PC-3 (cell line): ENCODE measurements at regions not wholly inside any gene's neighbourhood (a gene's known extent, or its start where the extent isn't known, plus 50 kb on each side); places are given as distances from the start of the nearest gene placed in this dataset.

Source experiments
- EZH2 ChIP-seq: fragments of 300-600 bp; sonication (generic); IDR thresholded peaks from one replicate; pipeline ENCODE4 v1.6.1; 2017; ENCODE audit warnings: antibody characterized with exemption, mild to moderate bottlenecking, low read length; ENCODE audit not compliant: unreplicated experiment
- TF ChIP-seq, protein P1 (sequence below): fragments of 300-600 bp; sonication (generic); conservative IDR thresholded peaks from 2 replicates; pipeline ENCODE4 v1.5.1; 2017; ENCODE audit warnings: antibody characterized with exemption, low read depth, mild to moderate bottlenecking, low read length

DNA sequence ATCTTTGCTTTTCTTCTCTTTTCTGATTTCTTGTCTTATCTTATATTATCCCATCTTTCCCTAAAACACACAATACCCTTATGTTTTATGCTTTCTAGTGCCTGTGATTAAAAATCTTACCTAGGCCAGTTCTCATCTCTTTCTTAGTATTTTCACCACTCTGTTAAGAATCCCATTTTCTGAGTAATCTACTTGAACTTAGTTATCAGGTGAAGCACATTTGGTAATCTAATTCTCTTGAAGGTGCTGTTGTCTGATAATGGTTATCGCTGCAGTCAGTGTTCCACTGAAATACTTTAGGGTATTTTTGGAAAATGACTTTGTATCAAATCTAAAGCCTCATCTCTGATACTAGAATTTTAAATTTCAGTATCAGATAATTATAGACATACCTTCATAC lies 192.5 kb upstream of the MAN1A1 start:
- TF ChIP-seq, protein P1, sequence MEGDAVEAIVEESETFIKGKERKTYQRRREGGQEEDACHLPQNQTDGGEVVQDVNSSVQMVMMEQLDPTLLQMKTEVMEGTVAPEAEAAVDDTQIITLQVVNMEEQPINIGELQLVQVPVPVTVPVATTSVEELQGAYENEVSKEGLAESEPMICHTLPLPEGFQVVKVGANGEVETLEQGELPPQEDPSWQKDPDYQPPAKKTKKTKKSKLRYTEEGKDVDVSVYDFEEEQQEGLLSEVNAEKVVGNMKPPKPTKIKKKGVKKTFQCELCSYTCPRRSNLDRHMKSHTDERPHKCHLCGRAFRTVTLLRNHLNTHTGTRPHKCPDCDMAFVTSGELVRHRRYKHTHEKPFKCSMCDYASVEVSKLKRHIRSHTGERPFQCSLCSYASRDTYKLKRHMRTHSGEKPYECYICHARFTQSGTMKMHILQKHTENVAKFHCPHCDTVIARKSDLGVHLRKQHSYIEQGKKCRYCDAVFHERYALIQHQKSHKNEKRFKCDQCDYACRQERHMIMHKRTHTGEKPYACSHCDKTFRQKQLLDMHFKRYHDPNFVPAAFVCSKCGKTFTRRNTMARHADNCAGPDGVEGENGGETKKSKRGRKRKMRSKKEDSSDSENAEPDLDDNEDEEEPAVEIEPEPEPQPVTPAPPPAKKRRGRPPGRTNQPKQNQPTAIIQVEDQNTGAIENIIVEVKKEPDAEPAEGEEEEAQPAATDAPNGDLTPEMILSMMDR: no peak
- TF ChIP-seq EZH2: no peak
